Calu3 (cell line): ENCODE measurements at regions not wholly inside any gene's neighbourhood (a gene's known extent, or its start where the extent isn't known, plus 50 kb on each side); places are given as distances from the start of the nearest gene placed in this dataset.

Source experiments
- BruUV-seq: library from RNA; stranded (reverse); fragments of 400-500 nt; replicated peaks from 2 replicates; lab custom pipeline; 2021; lab: Mats Ljungman, UMichigan
- CTCF ChIA-PET: fragments of 300-600 bp; sonication (Branson Sonifier 250); formaldehyde crosslinking; loops from one replicate; lab custom pipeline; 2022; ENCODE audit warnings: antibody characterized with exemption; lab: Charles Lee
- DNase-seq: peaks from one replicate; pipeline ENCODE4 v3.0.0; 2022
- H3K27ac Mint-ChIP-seq: one replicate; pipeline ENCODE4 v1.8.0; 2022; ENCODE audit warnings: mixed read lengths; ENCODE audit not compliant: unreplicated experiment
- H3K27me3 Mint-ChIP-seq: one replicate; pipeline ENCODE4 v1.8.0; 2022; ENCODE audit warnings: mixed read lengths; ENCODE audit not compliant: unreplicated experiment
- H3K36me3 Mint-ChIP-seq: one replicate; pipeline ENCODE4 v1.8.0; 2022; ENCODE audit warnings: mild to moderate bottlenecking, moderate library complexity, mixed read lengths; ENCODE audit not compliant: insufficient read depth, unreplicated experiment
- H3K4me1 Mint-ChIP-seq: one replicate; pipeline ENCODE4 v1.8.0; 2022; ENCODE audit warnings: mild to moderate bottlenecking, low read depth, mixed read lengths; ENCODE audit not compliant: unreplicated experiment
- H3K4me3 Mint-ChIP-seq: one replicate; pipeline ENCODE4 v1.8.0; 2022; ENCODE audit warnings: mild to moderate bottlenecking, low read depth, moderate library complexity, mixed read lengths; ENCODE audit not compliant: unreplicated experiment
- H3K9me3 Mint-ChIP-seq: one replicate; pipeline ENCODE4 v1.8.0; 2022; ENCODE audit warnings: low read depth, mixed read lengths; ENCODE audit not compliant: unreplicated experiment
- CTCF ChIP-seq: fragments of 200-600 bp; IDR thresholded peaks from one replicate; pipeline ENCODE4 v1.8.0; 2022; ENCODE audit warnings: antibody characterized with exemption; ENCODE audit not compliant: unreplicated experiment
- intact Hi-C: fragments of 100-400 bp; cut with micrococcal nuclease; formaldehyde crosslinking; loops from one replicate; pipeline ENCODE4 v1.10.0; 2022; ENCODE audit not compliant: unreplicated experiment

DNA sequence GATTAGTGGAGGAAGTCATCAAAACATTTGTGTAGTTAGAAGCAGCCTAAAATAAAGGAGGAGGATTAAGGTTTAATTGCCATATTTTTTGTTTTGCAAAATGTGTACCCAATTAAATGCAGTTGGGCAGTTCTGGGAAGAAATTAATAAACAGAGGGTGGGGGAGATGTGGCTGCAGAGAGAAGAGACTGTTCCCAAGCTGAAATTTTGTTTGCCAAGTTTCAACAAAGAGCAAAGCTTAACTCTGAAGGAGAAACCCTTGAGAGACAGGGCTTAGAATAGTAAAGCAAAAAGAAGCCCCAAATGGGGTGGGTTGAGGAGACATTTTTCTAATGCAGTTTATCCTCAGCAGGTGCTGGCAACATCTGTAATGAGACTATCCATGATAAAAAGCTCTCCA, 298.0 kb upstream of the NRP1 start:
- no peak overlapping the region for H3K27ac Mint-ChIP-seq
- intact Hi-C loops: no loop called here
- no TSS peak for BruUV-seq
- H3K4me3 Mint-ChIP-seq: no peak overlapping the region
- H3K36me3 Mint-ChIP-seq: no peaks in the 10 kb centered on the region
- no peak for TF ChIP-seq CTCF
- DNase-seq: no peak
- H3K9me3 Mint-ChIP-seq: no peaks in the 10 kb centered on the region
- H3K27me3 Mint-ChIP-seq: peaks cover 30% of the 10 kb centered on the region
- H3K4me1 Mint-ChIP-seq: no peaks in the 10 kb centered on the region
- CTCF ChIA-PET: no interaction called here

- TF ChIP-seq CTCF: no peak
- Mint-ChIP-seq H3K9me3 (no peaks in the 10 kb centered on the region), H3K36me3 (no peaks in the 10 kb centered on the region), H3K4me3 (no peak overlapping the region), H3K4me1 (no peaks in the 10 kb centered on the region), H3K27me3 (peaks cover 30% of the 10 kb centered on the region), H3K27ac (no peak overlapping the region)
- no TSS peak for BruUV-seq
- no peak for DNase-seq
- intact Hi-C loops: no loop called here
- CTCF ChIA-PET: no interaction called here
Observed at GRCh38 chr10:33631991-33632390, 297.5 kb upstream of the NRP1 start.

- no TSS peak for BruUV-seq
- Mint-ChIP-seq H3K4me1 (no peaks in the 10 kb centered on the region), H3K4me3 (no peak overlapping the region), H3K27ac (no peak overlapping the region), H3K9me3 (no peaks in the 10 kb centered on the region), H3K27me3 (peaks cover 30% of the 10 kb centered on the region), H3K36me3 (no peaks in the 10 kb centered on the region)
- no peak for TF ChIP-seq CTCF
- intact Hi-C loops: no loop called here
- DNase-seq: no peak
- CTCF ChIA-PET: interaction anchor here (0.6 to 0.7 kb wide), 2 partner anchors 38 to 818 kb away, joined by 3 to 4 read pairs; no protein-coding TSS in a partner anchor
Observed at GRCh38 chr10:33630761-33631160, 296.3 kb upstream of the NRP1 start.

DNA sequence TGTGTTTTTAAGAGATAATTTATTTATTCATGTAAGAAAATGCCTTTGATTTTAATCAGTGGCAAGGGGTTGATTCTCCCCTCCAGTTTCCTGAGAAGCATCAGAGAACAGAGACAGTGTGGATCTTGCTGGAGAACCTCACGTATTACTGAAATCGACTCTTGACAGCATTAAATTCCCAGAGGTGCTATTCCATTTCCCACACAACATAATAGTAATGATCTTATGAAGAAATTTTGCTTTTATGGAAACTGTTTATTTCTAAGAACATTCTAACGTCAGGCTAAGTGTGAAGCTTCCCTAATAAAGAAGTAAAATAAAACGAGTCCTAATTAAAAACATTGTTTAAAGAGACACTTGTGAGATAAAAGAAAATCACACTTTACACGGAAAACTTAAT, 293.1 kb upstream of the NRP1 start:
- CTCF ChIA-PET: no interaction called here
- BruUV-seq: no TSS peak
- intact Hi-C loops: no loop called here

More for the DNA sequence above, 293.1 kb upstream of the NRP1 start:
- TF ChIP-seq CTCF: no peak
- Mint-ChIP-seq H3K27ac (no peak overlapping the region), H3K9me3 (no peaks in the 10 kb centered on the region), H3K36me3 (no peaks in the 10 kb centered on the region), H3K4me3 (no peak overlapping the region), H3K27me3 (peaks cover 30% of the 10 kb centered on the region), H3K4me1 (no peaks in the 10 kb centered on the region)
- DNase-seq: no peak
